OCI-LY3 (cell line): ENCODE measurements at regions not wholly inside any gene's neighbourhood (a gene's known extent, or its start where the extent isn't known, plus 50 kb on each side); places are given as distances from the start of the nearest gene placed in this dataset.

Experiments used
- CTCF ChIP-seq: fragments of 200-600, 300-600 bp; sonication (generic); IDR thresholded peaks from 2 replicates; pipeline ENCODE4 v1.5.1; 2014; ENCODE audit warnings: antibody characterized with exemption, low read length, low read depth
- EZH2phosphoT487 ChIP-seq: fragments of 200-600 bp; shearing (Covaris generic); IDR thresholded peaks from 2 replicates; pipeline ENCODE4 v1.6.1; 2018; ENCODE audit warnings: antibody characterized with exemption, mixed run types, low read depth

- TF ChIP-seq CTCF = no peak
- no peak for TF ChIP-seq EZH2phosphoT487
These were observed 58.0 kb upstream of the SLC35F1 start for GRCh38 chr6:117849087-117849486.
